ENCODE measurements at regions not wholly inside any gene's neighbourhood (a gene's known extent, or its start where the extent isn't known, plus 50 kb on each side); places are given as distances from the start of the nearest gene placed in this dataset.

GRCh38 chr14:101360054-101360911 lies 201.0 kb upstream of the DIO3 start:
- in situ Hi-C loops (cut with HindIII; ENCODE audit: low sequenced_read_pairs) = no loop called here

GRCh38 chr14:101361044-101361443 lies 200.3 kb upstream of the DIO3 start:
- in situ Hi-C loops (cut with HindIII; ENCODE audit: low sequenced_read_pairs) = no loop called here

GRCh38 chr14:101361451-101362433 lies 199.6 kb upstream of the DIO3 start:
- in situ Hi-C loops (cut with HindIII; ENCODE audit: low sequenced_read_pairs) = no loop called here

GRCh38 chr14:101362529-101363260 lies 198.6 kb upstream of the DIO3 start:
- in situ Hi-C loops (cut with HindIII; ENCODE audit: low sequenced_read_pairs) = no loop called here

- in situ Hi-C loops (cut with HindIII; ENCODE audit: low sequenced_read_pairs) = no loop called here
Observed at GRCh38 chr14:101363261-101363555, 198.1 kb upstream of the DIO3 start.

GRCh38 chr14:101363880-101364391 lies 197.4 kb upstream of the DIO3 start:
- in situ Hi-C loops (cut with HindIII; ENCODE audit: low sequenced_read_pairs) = no loop called here

- in situ Hi-C loops (cut with HindIII; ENCODE audit: low sequenced_read_pairs) = no loop called here
Observed at GRCh38 chr14:101364503-101365328, 196.6 kb upstream of the DIO3 start.

- in situ Hi-C loops (cut with HindIII; ENCODE audit: low sequenced_read_pairs) = no loop called here
Observed at GRCh38 chr14:101365329-101366158, 195.8 kb upstream of the DIO3 start.

- in situ Hi-C loops (cut with HindIII; ENCODE audit: low sequenced_read_pairs) = no loop called here
Observed at GRCh38 chr14:101367421-101368261, 193.7 kb upstream of the DIO3 start.

- in situ Hi-C loops (cut with HindIII; ENCODE audit: low sequenced_read_pairs) = no loop called here
Observed at GRCh38 chr14:101368629-101369028, 192.7 kb upstream of the DIO3 start.

- in situ Hi-C loops (cut with HindIII; ENCODE audit: low sequenced_read_pairs) = no loop called here
Observed at GRCh38 chr14:101369194-101369915, 191.9 kb upstream of the DIO3 start.

- in situ Hi-C loops (cut with HindIII; ENCODE audit: low sequenced_read_pairs) = no loop called here
Observed at GRCh38 chr14:101369916-101370592, 191.2 kb upstream of the DIO3 start.

GRCh38 chr14:101370593-101371569 lies 190.4 kb upstream of the DIO3 start:
- in situ Hi-C loops (cut with HindIII; ENCODE audit: low sequenced_read_pairs) = no loop called here

- in situ Hi-C loops (cut with HindIII; ENCODE audit: low sequenced_read_pairs) = no loop called here
Observed at GRCh38 chr14:101371799-101372793, 189.2 kb upstream of the DIO3 start.

All from DLD1 (cell line).